ENCODE measurements at regions not wholly inside any gene's neighbourhood (a gene's known extent, or its start where the extent isn't known, plus 50 kb on each side); places are given as distances from the start of the nearest gene placed in this dataset.

DNA sequence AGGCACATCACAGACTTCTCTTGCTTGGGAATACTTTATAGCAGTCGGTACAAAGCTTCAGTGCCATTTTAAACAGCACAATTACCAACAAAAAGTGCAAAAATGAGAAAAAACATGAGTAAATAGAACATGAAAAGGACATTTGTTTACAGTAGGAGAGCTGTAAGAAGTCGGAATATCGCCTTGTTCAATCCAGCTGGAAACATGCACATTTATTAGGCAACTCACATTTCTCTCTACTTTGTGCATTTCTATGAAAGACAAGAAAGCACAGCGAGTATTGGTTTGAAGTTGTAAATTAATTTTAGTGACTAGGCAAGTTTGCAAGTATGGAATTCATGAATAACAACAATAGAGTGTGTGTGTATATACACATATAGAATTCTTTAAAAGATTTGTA lies 484.7 kb downstream of the DACH1 start:
- DNase-seq (ENCODE audit: low read depth), result no peak
- no peak for TF ChIP-seq CTCF (IDR thresholded peaks at IDR 0.05; ENCODE audit: insufficient read depth, low read length)
- no peak overlapping the region for H3K4me3 ChIP-seq (ENCODE audit: low read depth, low read length)

- TF ChIP-seq CTCF (IDR thresholded peaks at IDR 0.05; ENCODE audit: insufficient read depth, low read length), result no peak
- no peak for DNase-seq (ENCODE audit: low read depth)
- no peak overlapping the region for H3K4me3 ChIP-seq (ENCODE audit: low read depth, low read length)
Observed at GRCh38 chr13:71380191-71380590, 486.8 kb downstream of the DACH1 start.

- no peak overlapping the region for H3K4me3 ChIP-seq (ENCODE audit: low read depth, low read length)
- no peak for TF ChIP-seq CTCF (IDR thresholded peaks at IDR 0.05; ENCODE audit: insufficient read depth, low read length)
- no peak for DNase-seq (ENCODE audit: low read depth)
Observed at GRCh38 chr13:71378961-71379905, 487.8 kb downstream of the DACH1 start.

GRCh38 chr13:71374471-71375049 lies 492.4 kb downstream of the DACH1 start:
- no peak for TF ChIP-seq CTCF (IDR thresholded peaks at IDR 0.05; ENCODE audit: insufficient read depth, low read length)
- H3K4me3 ChIP-seq (ENCODE audit: low read depth, low read length), result no peak overlapping the region
- no peak for DNase-seq (ENCODE audit: low read depth)

GRCh38 chr13:71368336-71368735 lies 498.7 kb downstream of the DACH1 start:
- no peak overlapping the region for H3K4me3 ChIP-seq (ENCODE audit: low read depth, low read length)
- no peak for DNase-seq (ENCODE audit: low read depth)
- TF ChIP-seq CTCF (IDR thresholded peaks at IDR 0.05; ENCODE audit: insufficient read depth, low read length), result no peak

GRCh38 chr13:71360041-71360440 lies 507.0 kb downstream of the DACH1 start:
- no peak overlapping the region for H3K4me3 ChIP-seq (ENCODE audit: low read depth, low read length)
- no peak for TF ChIP-seq CTCF (IDR thresholded peaks at IDR 0.05; ENCODE audit: insufficient read depth, low read length)
- no peak for DNase-seq (ENCODE audit: low read depth)

All from fibroblast of the aortic adventitia (primary cell).